Neuronal stem cell (in vitro differentiated cells): ENCODE measurements at regions not wholly inside any gene's neighbourhood (a gene's known extent, or its start where the extent isn't known, plus 50 kb on each side); places are given as distances from the start of the nearest gene placed in this dataset.

ENCODE experiments used
- DNase-seq: peaks from one replicate; pipeline ENCODE4 v3.0.0-alpha.2; 2013; ENCODE audit warnings: low spot score
- H2AFZ ChIP-seq: one replicate; pipeline ENCODE4 v1.6.1; 2013; ENCODE audit warnings: mild to moderate bottlenecking, low read length, inconsistent platforms
- H2AK5ac ChIP-seq: 2 replicates; pipeline ENCODE4 v1.6.1; 2013; ENCODE audit warnings: low read depth, mild to moderate bottlenecking, inconsistent platforms, low read length, moderate library complexity, mixed read lengths
- H2BK120ac ChIP-seq: 2 replicates; pipeline ENCODE4 v1.6.1; 2013; ENCODE audit warnings: low read depth, mild to moderate bottlenecking, inconsistent platforms, low read length, moderate library complexity, mixed read lengths
- H2BK12ac ChIP-seq: one replicate; pipeline ENCODE4 v1.6.1; 2013; ENCODE audit warnings: low read length, inconsistent platforms
- H2BK15ac ChIP-seq: 2 replicates; pipeline ENCODE4 v1.6.1; 2013; ENCODE audit warnings: mild to moderate bottlenecking, low read length, inconsistent platforms, mixed read lengths
- H2BK5ac ChIP-seq: one replicate; pipeline ENCODE4 v1.6.1; 2013; ENCODE audit warnings: inconsistent platforms, mild to moderate bottlenecking, low read length, moderate library complexity
- H3K14ac ChIP-seq: one replicate; pipeline ENCODE4 v1.6.1; 2013; ENCODE audit warnings: low read length, inconsistent platforms
- H3K18ac ChIP-seq: 2 replicates; pipeline ENCODE4 v1.6.1; 2013; ENCODE audit warnings: low read length, inconsistent platforms
- H3K23ac ChIP-seq: 2 replicates; pipeline ENCODE4 v1.6.1; 2013; ENCODE audit warnings: low read depth, mild to moderate bottlenecking, mixed read lengths, low read length, inconsistent platforms; ENCODE audit not compliant: poor library complexity
- H3K27ac ChIP-seq: replicated peaks from 3 replicates; pipeline ENCODE4 v1.5.1; 2013; ENCODE audit warnings: low read length, inconsistent platforms
- H3K27me3 ChIP-seq, 3 experiments: 2 replicates each; pipeline ENCODE4 v1.6.1; 2013; ENCODE audit warnings: low read length in 3 of 3, mild to moderate bottlenecking in 2 of 3, inconsistent platforms in 1 of 3, low read depth in 1 of 3, mixed read lengths in 1 of 3, moderate library complexity in 1 of 3; ENCODE audit not compliant: control insufficient read depth in 3 of 3, insufficient read depth in 3 of 3
- H3K36me3 ChIP-seq, 2 donors: replicated peaks in 1 of 2; 2 replicates each; pipeline ENCODE4 v1.6.1; 2013; ENCODE audit warnings: low read length in 2 of 2; ENCODE audit not compliant: control insufficient read depth in 2 of 2, insufficient read depth in 2 of 2
- H3K4ac ChIP-seq: 2 replicates; pipeline ENCODE4 v1.6.1; 2013; ENCODE audit warnings: inconsistent platforms, mild to moderate bottlenecking, low read length, moderate library complexity
- H3K4me1 ChIP-seq, 2 donors: 1 replicate in 1 of 2; 2 replicates in 1 of 2; pipeline ENCODE4 v1.6.1; 2013; ENCODE audit warnings: low read length in 2 of 2, low read depth in 1 of 2; ENCODE audit not compliant: control insufficient read depth in 2 of 2, insufficient read depth in 1 of 2
- H3K4me2 ChIP-seq: one replicate; pipeline ENCODE4 v1.6.1; 2013; ENCODE audit warnings: mild to moderate bottlenecking, low read length, inconsistent platforms; ENCODE audit not compliant: insufficient read depth, poor library complexity, severe bottlenecking
- H3K4me3 ChIP-seq, 2 donors: 2 replicates each; pipeline ENCODE4 v1.5.1; 2013; ENCODE audit warnings: low read length in 2 of 2, mild to moderate bottlenecking in 2 of 2, inconsistent platforms in 1 of 2, moderate library complexity in 1 of 2
- H3K79me1 ChIP-seq: one replicate; pipeline ENCODE4 v1.6.1; 2013; ENCODE audit warnings: low read depth, mild to moderate bottlenecking, inconsistent platforms, low read length, moderate library complexity
- H3K9ac ChIP-seq: one replicate; pipeline ENCODE4 v1.6.1; 2013; ENCODE audit warnings: mild to moderate bottlenecking, low read depth, low read length, inconsistent platforms; ENCODE audit not compliant: poor library complexity
- H3K9me3 ChIP-seq, 2 donors: replicated peaks in 1 of 2; 2 replicates each; pipeline versions ENCODE3 to v1.6.1; 2013; ENCODE audit warnings: low read length in 2 of 2, mild to moderate bottlenecking in 2 of 2, inconsistent platforms in 1 of 2, low read depth in 1 of 2, mixed read lengths in 1 of 2, moderate library complexity in 1 of 2; ENCODE audit not compliant: control insufficient read depth in 2 of 2, insufficient read depth in 1 of 2
- H4K8ac ChIP-seq: one replicate; pipeline ENCODE4 v1.6.1; 2013; ENCODE audit warnings: low read depth, mild to moderate bottlenecking, inconsistent platforms, low read length, moderate library complexity
- H4K91ac ChIP-seq: one replicate; pipeline ENCODE4 v1.6.1; 2013; ENCODE audit warnings: low read length, low read depth, mild to moderate bottlenecking, inconsistent platforms; ENCODE audit not compliant: poor library complexity
- WGBS, 2 donors: extraction: QIAGEN DNeasy Blood & Tissue Kit; methylation state at CpG; one replicate each; pipeline ENCODE4 v1.1.7; 2013; ENCODE audit warnings: missing lambda C conversion rate in 2 of 2, mixed read lengths in 1 of 2; ENCODE audit not compliant: insufficient read length in 2 of 2, insufficient replicate concordance in 1 of 2; ENCODE audit errors: extremely low coverage in 2 of 2; 5-methylcytosine and 5-hydroxymethylcytosine counted together

GRCh38 chr5:82812575-82812974 lies 264.6 kb downstream of the TMEM167A start:
- no peak overlapping the region for H3K23ac ChIP-seq
- no peaks in the 10 kb centered on the region for H3K9me3 ChIP-seq
- DNase-seq = no peak
- H4K8ac ChIP-seq = no peak overlapping the region
- H3K27me3 ChIP-seq = no peaks in the 10 kb centered on the region
- no peak overlapping the region for H2BK120ac ChIP-seq
- H3K9ac ChIP-seq = no peak overlapping the region
- no CpG with 5 or more reads among the region's 2 CpGs for WGBS, 2 donors
- no peak overlapping the region for H2BK5ac ChIP-seq
- no peak overlapping the region for H2AK5ac ChIP-seq
- H3K4ac ChIP-seq = no peak overlapping the region
- peak overlapping the region; percentile 30 for H2AFZ ChIP-seq
- no peaks in the 10 kb centered on the region for H3K36me3 ChIP-seq
- H3K27ac ChIP-seq = no peak overlapping the region
- no peak overlapping the region for H3K4me2 ChIP-seq
- no peak overlapping the region for H3K4me3 ChIP-seq
- peaks cover 4 to 23% of the 10 kb centered on the region in 2 donors for H3K4me1 ChIP-seq
- H3K14ac ChIP-seq = no peak overlapping the region
- no peak overlapping the region for H2BK12ac ChIP-seq
- no peak overlapping the region for H3K18ac ChIP-seq
- H4K91ac ChIP-seq = no peak overlapping the region
- H2BK15ac ChIP-seq = no peak overlapping the region
- no peaks in the 10 kb centered on the region for H3K79me1 ChIP-seq

GRCh38 chr5:82811490-82811889 lies 265.7 kb downstream of the TMEM167A start:
- Histone ChIP-seq H2AFZ (no peak overlapping the region), H3K4me1 (peaks cover 4 to 23% of the 10 kb centered on the region in 2 donors), H3K18ac (no peak overlapping the region), H2AK5ac (no peak overlapping the region), H3K27ac (no peak overlapping the region), H3K9ac (no peak overlapping the region), H3K4ac (no peak overlapping the region), H3K14ac (no peak overlapping the region), H3K4me3 (no peak overlapping the region), H3K23ac (no peak overlapping the region), H3K79me1 (no peaks in the 10 kb centered on the region), H4K8ac (no peak overlapping the region), H2BK15ac (no peak overlapping the region), H3K9me3 (no peaks in the 10 kb centered on the region), H2BK12ac (no peak overlapping the region), H2BK5ac (no peak overlapping the region), H3K27me3 (no peaks in the 10 kb centered on the region), H3K4me2 (no peak overlapping the region), H4K91ac (no peak overlapping the region), H2BK120ac (no peak overlapping the region), H3K36me3 (no peaks in the 10 kb centered on the region)
- DNase-seq = no peak
- WGBS, 2 donors = no CpG with 5 or more reads among the region's 6 CpGs

GRCh38 chr5:82809420-82810143 lies 267.6 kb downstream of the TMEM167A start:
- H3K9ac ChIP-seq = no peak overlapping the region
- H2BK120ac ChIP-seq = no peak overlapping the region
- H3K4me1 ChIP-seq = peaks cover 4 to 21% of the 10 kb centered on the region in 2 donors
- no peaks in the 10 kb centered on the region for H3K79me1 ChIP-seq
- H3K23ac ChIP-seq = no peak overlapping the region
- H3K4ac ChIP-seq = no peak overlapping the region
- no peaks in the 10 kb centered on the region for H3K9me3 ChIP-seq
- H3K18ac ChIP-seq = no peak overlapping the region
- no peak overlapping the region for H2BK12ac ChIP-seq
- no CpG with 5 or more reads among the region's 2 CpGs for WGBS, 2 donors
- H2BK5ac ChIP-seq = no peak overlapping the region
- H2AK5ac ChIP-seq = no peak overlapping the region
- no peak overlapping the region for H2AFZ ChIP-seq
- H2BK15ac ChIP-seq = no peak overlapping the region
- H3K27ac ChIP-seq = no peak overlapping the region
- no peak overlapping the region for H3K4me3 ChIP-seq
- no peak for DNase-seq
- no peak overlapping the region for H4K91ac ChIP-seq
- H3K4me2 ChIP-seq = no peak overlapping the region
- no peaks in the 10 kb centered on the region for H3K36me3 ChIP-seq
- H3K27me3 ChIP-seq = no peaks in the 10 kb centered on the region
- no peak overlapping the region for H3K14ac ChIP-seq
- no peak overlapping the region for H4K8ac ChIP-seq

DNA sequence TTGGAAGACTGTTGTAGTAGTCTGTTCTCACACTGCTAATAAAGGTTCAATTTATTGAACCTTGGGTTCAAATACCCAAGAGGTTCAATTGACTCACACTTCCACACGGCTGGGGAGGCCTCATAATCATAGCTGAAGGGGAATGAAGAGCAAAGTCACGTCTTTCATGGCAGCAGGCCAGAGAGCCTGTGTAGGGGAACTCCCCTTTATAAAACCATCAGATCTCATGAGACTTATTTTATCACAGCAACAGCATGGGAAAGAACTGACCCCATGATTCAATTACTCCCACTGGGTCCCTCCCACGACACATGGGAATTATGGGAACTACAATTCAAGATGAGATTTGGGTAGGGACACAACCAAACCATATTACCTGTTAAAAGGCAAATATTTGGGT lies 268.2 kb downstream of the TMEM167A start:
- Histone ChIP-seq H3K27ac (no peak overlapping the region), H3K23ac (no peak overlapping the region), H2BK15ac (no peak overlapping the region), H2BK120ac (no peak overlapping the region), H3K36me3 (no peaks in the 10 kb centered on the region), H2BK12ac (no peak overlapping the region), H4K91ac (no peak overlapping the region), H3K18ac (no peak overlapping the region), H3K9ac (no peak overlapping the region), H3K4ac (no peak overlapping the region), H3K27me3 (no peaks in the 10 kb centered on the region), H3K79me1 (no peaks in the 10 kb centered on the region), H3K4me3 (no peak overlapping the region), H3K4me1 (peaks cover 4 to 19% of the 10 kb centered on the region in 2 donors), H2BK5ac (no peak overlapping the region), H2AK5ac (no peak overlapping the region), H3K9me3 (no peaks in the 10 kb centered on the region), H2AFZ (peak overlapping the region; percentile 30), H3K4me2 (no peak overlapping the region), H4K8ac (no peak overlapping the region), H3K14ac (no peak overlapping the region)
- no CpG with 5 or more reads among the region's 3 CpGs for WGBS, 2 donors
- DNase-seq = no peak
